ENCODE measurements at regions not wholly inside any gene's neighbourhood (a gene's known extent, or its start where the extent isn't known, plus 50 kb on each side); places are given as distances from the start of the nearest gene placed in this dataset.

- Histone ChIP-seq H3K4me3 (replicated peaks; ENCODE audit: insufficient read depth, low read length) (no peak overlapping the region), H3K27ac (replicated peaks) (no peak overlapping the region), H3K27me3 (ENCODE audit: insufficient read depth, poor library complexity, severe bottlenecking) (no peaks in the 10 kb centered on the region)
- DNase-seq (ENCODE audit: low read depth in 1 of 2, low spot score in 1 of 2): no peak
- no peak for TF ChIP-seq GABPA (IDR thresholded peaks at IDR 0.05; ENCODE audit: low read depth)
- TF ChIP-seq REST (IDR thresholded peaks at IDR 0.05; ENCODE audit: insufficient replicate concordance, low read depth): no peak
- TF ChIP-seq SPI1 (IDR thresholded peaks at IDR 0.05; ENCODE audit: borderline replicate concordance, low read depth): no peak
- TF ChIP-seq CTCF (IDR thresholded peaks at IDR 0.05; ENCODE audit: insufficient read depth, low read length): no peak
- TF ChIP-seq POLR2AphosphoS5 (IDR thresholded peaks at IDR 0.05; ENCODE audit: low read depth): no peak
Measured at GRCh38 chr15:87733541-87733941, 523.0 kb downstream of the NTRK3 start.

GRCh38 chr15:87732976-87733375 lies 523.6 kb downstream of the NTRK3 start:
- Histone ChIP-seq H3K27ac (replicated peaks) (no peak overlapping the region), H3K27me3 (ENCODE audit: insufficient read depth, poor library complexity, severe bottlenecking) (no peaks in the 10 kb centered on the region), H3K4me3 (replicated peaks; ENCODE audit: insufficient read depth, low read length) (no peak overlapping the region)
- no peak for TF ChIP-seq POLR2AphosphoS5 (IDR thresholded peaks at IDR 0.05; ENCODE audit: low read depth)
- no peak for TF ChIP-seq SPI1 (IDR thresholded peaks at IDR 0.05; ENCODE audit: borderline replicate concordance, low read depth)
- no peak for TF ChIP-seq GABPA (IDR thresholded peaks at IDR 0.05; ENCODE audit: low read depth)
- no peak for TF ChIP-seq CTCF (IDR thresholded peaks at IDR 0.05; ENCODE audit: insufficient read depth, low read length)
- TF ChIP-seq REST (IDR thresholded peaks at IDR 0.05; ENCODE audit: insufficient replicate concordance, low read depth): no peak
- DNase-seq (ENCODE audit: low read depth in 1 of 2, low spot score in 1 of 2): no peak

- no peak overlapping the region for H3K4me3 ChIP-seq (replicated peaks; ENCODE audit: insufficient read depth, low read length)
- no peak for TF ChIP-seq CTCF (IDR thresholded peaks at IDR 0.05; ENCODE audit: insufficient read depth, low read length)
- no peak for TF ChIP-seq REST (IDR thresholded peaks at IDR 0.05; ENCODE audit: insufficient replicate concordance, low read depth)
- no peak for TF ChIP-seq POLR2AphosphoS5 (IDR thresholded peaks at IDR 0.05; ENCODE audit: low read depth)
- no peak for TF ChIP-seq GABPA (IDR thresholded peaks at IDR 0.05; ENCODE audit: low read depth)
- TF ChIP-seq SPI1 (IDR thresholded peaks at IDR 0.05; ENCODE audit: borderline replicate concordance, low read depth): no peak
- H3K27me3 ChIP-seq (ENCODE audit: insufficient read depth, poor library complexity, severe bottlenecking): no peaks in the 10 kb centered on the region
- no peak for DNase-seq (ENCODE audit: low read depth in 1 of 2, low spot score in 1 of 2)
- 0 out of 2 replicates have a peak overlapping the region, but pooled peaks have one; percentile 8 for H3K27ac ChIP-seq (replicated peaks)
Measured at GRCh38 chr15:87731630-87732029, 524.9 kb downstream of the NTRK3 start.

All from HL-60 (cell line).